Left ventricle myocardium inferior (tissue), 1 donor: ENCODE measurements at regions not wholly inside any gene's neighbourhood (a gene's known extent, or its start where the extent isn't known, plus 50 kb on each side); places are given as distances from the start of the nearest gene placed in this dataset.

Source experiments
- DNase-seq: peaks from one replicate; pipeline ENCODE4 v3.0.0-alpha.2; 2020
- H3K27ac ChIP-seq: fragments of 200-600 bp; replicated peaks from 2 replicates; pipeline ENCODE4 v1.8.0; 2021
- H3K27me3 ChIP-seq: fragments of 200-600 bp; 2 replicates; pipeline ENCODE4 v1.8.0; 2021; ENCODE audit warnings: low read depth
- H3K36me3 ChIP-seq: fragments of 200-600 bp; 2 replicates; pipeline ENCODE4 v1.8.0; 2021
- H3K4me1 ChIP-seq: fragments of 200-600 bp; 2 replicates; pipeline ENCODE4 v1.8.0; 2021
- H3K4me3 ChIP-seq: fragments of 200-600 bp; 2 replicates; pipeline ENCODE4 v1.8.0; 2021; ENCODE audit warnings: mild to moderate bottlenecking, moderate library complexity
- H3K9me3 ChIP-seq: fragments of 200-600 bp; replicated peaks from 2 replicates; pipeline ENCODE4 v1.8.0; 2021
- intact Hi-C: fragments of 100-400 bp; cut with micrococcal nuclease; formaldehyde crosslinking; loops from one replicate; pipeline ENCODE4 v1.11.0; 2022
- TF ChIP-seq, protein P1 (sequence below): fragments of 200-600 bp; IDR thresholded peaks from 2 replicates; pipeline ENCODE4 v1.8.0; 2021; ENCODE audit warnings: antibody characterized with exemption, mild to moderate bottlenecking, borderline replicate concordance
- donor health status: DM: no; HTN: yes; CAD: no; lungs with severe emphysema.

DNA sequence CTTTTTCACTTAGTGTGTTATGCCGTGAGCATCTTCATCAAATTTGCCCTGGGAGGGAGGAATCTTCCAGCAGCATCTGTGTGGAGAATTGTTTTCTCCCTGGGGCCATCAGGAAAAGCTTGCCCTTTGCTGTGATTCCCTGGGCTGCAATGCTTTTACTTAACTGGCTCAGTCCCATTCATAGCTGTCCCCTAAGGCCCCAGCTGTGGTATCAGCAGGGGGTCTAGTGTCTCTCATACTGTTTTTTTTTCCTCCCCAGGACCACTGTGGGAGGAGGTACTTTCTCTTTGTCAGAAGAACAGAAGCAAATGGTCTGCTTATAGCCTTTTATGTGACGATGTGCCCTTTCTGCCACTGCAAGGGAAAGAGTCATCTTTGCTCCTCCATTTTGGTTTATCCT is 176.8 kb upstream of the CELF4 start:
- H3K4me1 ChIP-seq = no peaks in the 10 kb centered on the region
- TF ChIP-seq, protein P1, sequence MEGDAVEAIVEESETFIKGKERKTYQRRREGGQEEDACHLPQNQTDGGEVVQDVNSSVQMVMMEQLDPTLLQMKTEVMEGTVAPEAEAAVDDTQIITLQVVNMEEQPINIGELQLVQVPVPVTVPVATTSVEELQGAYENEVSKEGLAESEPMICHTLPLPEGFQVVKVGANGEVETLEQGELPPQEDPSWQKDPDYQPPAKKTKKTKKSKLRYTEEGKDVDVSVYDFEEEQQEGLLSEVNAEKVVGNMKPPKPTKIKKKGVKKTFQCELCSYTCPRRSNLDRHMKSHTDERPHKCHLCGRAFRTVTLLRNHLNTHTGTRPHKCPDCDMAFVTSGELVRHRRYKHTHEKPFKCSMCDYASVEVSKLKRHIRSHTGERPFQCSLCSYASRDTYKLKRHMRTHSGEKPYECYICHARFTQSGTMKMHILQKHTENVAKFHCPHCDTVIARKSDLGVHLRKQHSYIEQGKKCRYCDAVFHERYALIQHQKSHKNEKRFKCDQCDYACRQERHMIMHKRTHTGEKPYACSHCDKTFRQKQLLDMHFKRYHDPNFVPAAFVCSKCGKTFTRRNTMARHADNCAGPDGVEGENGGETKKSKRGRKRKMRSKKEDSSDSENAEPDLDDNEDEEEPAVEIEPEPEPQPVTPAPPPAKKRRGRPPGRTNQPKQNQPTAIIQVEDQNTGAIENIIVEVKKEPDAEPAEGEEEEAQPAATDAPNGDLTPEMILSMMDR = no peak
- no peaks in the 10 kb centered on the region for H3K9me3 ChIP-seq
- intact Hi-C loops = no loop called here
- H3K36me3 ChIP-seq = no peaks in the 10 kb centered on the region
- DNase-seq = no peak
- H3K4me3 ChIP-seq = no peak overlapping the region
- H3K27me3 ChIP-seq = peaks cover 5% of the 10 kb centered on the region
- H3K27ac ChIP-seq = no peak overlapping the region

DNA sequence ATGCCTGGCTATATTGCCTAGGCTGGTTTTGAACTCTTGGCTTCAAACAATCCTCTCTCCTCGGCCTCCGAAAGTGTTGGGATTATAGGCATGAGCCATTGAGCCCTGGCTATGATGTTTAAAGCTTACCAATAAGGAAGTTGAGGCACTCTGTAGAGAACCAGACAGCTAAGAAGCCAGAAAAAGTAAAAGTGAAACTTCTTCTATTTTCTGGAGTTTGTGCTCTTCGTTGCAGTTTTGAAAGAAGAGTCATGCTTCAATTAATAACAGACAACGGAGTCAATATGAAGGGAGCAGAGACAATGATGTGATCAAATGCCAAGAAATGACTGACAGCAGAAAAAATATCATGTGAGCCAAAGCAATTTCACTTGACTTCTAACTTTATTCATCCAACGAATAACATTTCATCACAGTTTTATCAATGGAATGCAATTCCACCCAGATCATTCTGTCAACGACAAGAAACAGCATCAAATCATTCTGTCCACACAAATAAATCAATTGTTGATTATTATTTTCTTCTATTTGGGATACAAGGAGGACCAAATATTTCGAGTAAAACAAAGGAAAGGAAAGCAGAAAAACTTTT is 175.5 kb upstream of the CELF4 start:
- H3K9me3 ChIP-seq = no peaks in the 10 kb centered on the region
- no peaks in the 10 kb centered on the region for H3K36me3 ChIP-seq
- no peak for DNase-seq
- TF ChIP-seq, protein P1 = no peak
- no peaks in the 10 kb centered on the region for H3K27me3 ChIP-seq
- H3K27ac ChIP-seq = no peak overlapping the region
- H3K4me3 ChIP-seq = no peak overlapping the region
- intact Hi-C loops = no loop called here
- no peaks in the 10 kb centered on the region for H3K4me1 ChIP-seq

DNA sequence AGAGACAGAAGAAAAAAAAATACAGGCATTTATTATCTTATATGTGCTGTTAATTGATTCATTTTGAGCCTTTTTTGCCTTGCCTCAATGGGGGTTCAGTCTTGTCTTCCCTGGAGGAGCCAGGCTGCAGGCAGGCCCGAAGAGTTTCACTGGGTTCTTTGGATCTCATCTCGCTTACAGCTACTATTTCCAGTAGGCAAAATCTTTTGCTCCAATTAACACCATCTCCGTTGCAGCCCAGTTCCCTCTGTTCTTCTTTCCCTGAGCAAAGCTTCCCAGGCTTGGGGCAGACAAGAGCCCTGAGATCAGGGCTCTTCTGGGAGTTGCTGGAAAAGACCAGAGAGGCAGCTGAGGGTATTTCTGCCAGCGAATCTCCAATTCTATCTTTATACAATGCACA is 168.8 kb upstream of the CELF4 start:
- intact Hi-C loops = no loop called here
- Histone ChIP-seq H3K4me3 (no peak overlapping the region), H3K4me1 (no peaks in the 10 kb centered on the region), H3K36me3 (no peaks in the 10 kb centered on the region), H3K27ac (no peak overlapping the region), H3K27me3 (no peaks in the 10 kb centered on the region), H3K9me3 (no peaks in the 10 kb centered on the region)
- DNase-seq = no peak
- TF ChIP-seq, protein P1 = no peak

DNA sequence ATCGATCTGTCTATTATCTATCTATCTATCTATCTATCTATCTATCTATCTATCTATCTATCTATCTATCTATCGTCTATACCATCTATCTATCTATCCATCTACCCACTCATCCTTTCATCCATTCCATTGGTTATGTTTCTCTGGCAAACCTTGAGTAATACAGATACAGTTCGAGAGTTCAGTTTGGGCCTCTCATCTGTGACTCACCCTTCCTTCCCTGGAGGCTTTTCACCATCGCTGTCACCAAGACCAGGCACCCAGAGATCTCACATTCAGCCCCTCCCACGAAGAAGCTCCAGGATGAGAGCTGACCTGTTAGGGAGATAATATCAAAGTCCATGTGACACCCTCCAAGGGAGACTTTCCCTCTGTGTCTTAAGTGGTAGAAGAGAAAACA is 164.1 kb upstream of the CELF4 start:
- intact Hi-C loops = no loop called here

DNA sequence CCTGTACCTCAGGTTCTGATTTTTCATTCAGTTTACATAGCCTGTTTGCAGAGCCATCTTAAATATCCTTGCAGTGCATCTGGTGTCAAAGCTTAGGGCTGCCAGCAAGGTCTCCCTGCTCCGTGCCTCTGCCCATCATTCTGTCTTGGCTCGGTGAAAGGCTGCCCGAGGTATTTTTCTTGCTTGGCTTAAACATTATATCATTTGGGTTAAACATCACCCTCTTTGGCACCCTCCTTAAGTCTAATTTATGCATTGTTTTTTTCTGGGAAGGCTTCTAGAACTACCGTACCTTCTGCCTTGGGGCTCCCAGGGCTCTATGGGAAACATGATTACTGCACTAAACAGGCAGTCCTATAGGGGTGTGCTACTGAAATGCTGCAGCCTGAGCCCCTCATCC is 158.6 kb upstream of the CELF4 start:
- Histone ChIP-seq H3K27me3 (peaks cover 25% of the 10 kb centered on the region), H3K4me1 (no peaks in the 10 kb centered on the region), H3K4me3 (no peak overlapping the region), H3K36me3 (no peaks in the 10 kb centered on the region), H3K9me3 (no peaks in the 10 kb centered on the region), H3K27ac (no peak overlapping the region)
- TF ChIP-seq, protein P1 = no peak
- intact Hi-C loops = no loop called here
- no peak for DNase-seq

More for the DNA sequence above, 164.1 kb upstream of the CELF4 start:
- Histone ChIP-seq H3K4me3 (no peak overlapping the region), H3K36me3 (no peaks in the 10 kb centered on the region), H3K9me3 (no peaks in the 10 kb centered on the region), H3K27me3 (peaks cover 7% of the 10 kb centered on the region), H3K27ac (no peak overlapping the region), H3K4me1 (no peaks in the 10 kb centered on the region)
- no peak for DNase-seq
- TF ChIP-seq, protein P1 = no peak
